Fibroblast of villous mesenchyme (primary cell): ENCODE measurements at regions not wholly inside any gene's neighbourhood (a gene's known extent, or its start where the extent isn't known, plus 50 kb on each side); places are given as distances from the start of the nearest gene placed in this dataset.

Experiments
- DNase-seq: peaks from one replicate; pipeline ENCODE4 v3.0.0-alpha.2; 2010; ENCODE audit warnings: low read depth
- H3K4me3 ChIP-seq: 2 replicates; pipeline ENCODE4 v1.5.1; 2011; ENCODE audit warnings: low read depth, mild to moderate bottlenecking, low read length
- CTCF ChIP-seq: IDR thresholded peaks from 2 replicates; pipeline ENCODE4 v1.5.1; 2012; ENCODE audit warnings: low read depth, mild to moderate bottlenecking, low read length; ENCODE audit not compliant: insufficient read depth

GRCh38 chr9:73074176-73074708 lies 77.4 kb upstream of the ANXA1 start:
- TF ChIP-seq CTCF = no peak
- DNase-seq = no peak
- no peak overlapping the region for H3K4me3 ChIP-seq

- TF ChIP-seq CTCF = no peak
- peak; percentile 60 for DNase-seq
- no peak overlapping the region for H3K4me3 ChIP-seq
Observed at GRCh38 chr9:73073337-73074175, 78.1 kb upstream of the ANXA1 start.

GRCh38 chr9:73067074-73067473 lies 84.6 kb upstream of the ANXA1 start:
- H3K4me3 ChIP-seq = no peak overlapping the region
- no peak for DNase-seq
- TF ChIP-seq CTCF = no peak

- DNase-seq = no peak
- no peak for TF ChIP-seq CTCF
- H3K4me3 ChIP-seq = no peak overlapping the region
Observed at GRCh38 chr9:73065439-73065838, 86.2 kb upstream of the ANXA1 start.

GRCh38 chr9:73064315-73064714 lies 87.3 kb upstream of the ANXA1 start:
- no peak for TF ChIP-seq CTCF
- H3K4me3 ChIP-seq = no peak overlapping the region
- DNase-seq = no peak

- DNase-seq = no peak
- no peak for TF ChIP-seq CTCF
- H3K4me3 ChIP-seq = no peak overlapping the region
Observed at GRCh38 chr9:73061146-73061545, 90.5 kb upstream of the ANXA1 start.
